GM23338 (cell line): ENCODE measurements at regions not wholly inside any gene's neighbourhood (a gene's known extent, or its start where the extent isn't known, plus 50 kb on each side); places are given as distances from the start of the nearest gene placed in this dataset.

Experiments
- ATAC-seq: fragments of 200-7000 bp; cut with Tn5 transposase; 3 replicates; pipeline ENCODE4 v1.9.1; 2020
- DNase-seq: peaks from one replicate; pipeline ENCODE4 v3.0.0-alpha.2; 2015; ENCODE audit warnings: low spot score
- H2AFZ ChIP-seq: fragments of 200-600 bp; sonication (generic); 2 replicates; pipeline ENCODE4 v1.8.0; 2016; ENCODE audit warnings: antibody characterized with exemption, mild to moderate bottlenecking, moderate library complexity
- H3F3A ChIP-seq: fragments of 200-600 bp; sonication (generic); replicated peaks from 2 replicates; pipeline ENCODE4 v1.8.0; 2017; ENCODE audit warnings: antibody characterized with exemption, mixed run types, low read depth
- H3K27ac ChIP-seq: fragments of 200-600 bp; sonication (generic); 2 replicates; pipeline ENCODE4 v1.6.1; 2016; ENCODE audit warnings: low read depth
- H3K27me3 ChIP-seq: fragments of 200-600 bp; sonication (generic); 2 replicates; pipeline ENCODE4 v1.8.0; 2016; ENCODE audit warnings: mild to moderate bottlenecking, mixed run types, moderate library complexity; ENCODE audit not compliant: insufficient read depth
- H3K36me3 ChIP-seq: fragments of 200-600 bp; sonication (generic); 2 replicates; pipeline ENCODE4 v1.8.0; 2016; ENCODE audit warnings: mild to moderate bottlenecking; ENCODE audit not compliant: insufficient read depth
- H3K4me1 ChIP-seq: fragments of 200-600 bp; sonication (generic); 2 replicates; pipeline ENCODE4 v1.8.0; 2016; ENCODE audit warnings: mild to moderate bottlenecking, moderate library complexity; ENCODE audit not compliant: insufficient read depth
- H3K4me2 ChIP-seq: fragments of 200-600 bp; sonication (generic); 2 replicates; pipeline ENCODE4 v1.7.1; 2017; ENCODE audit warnings: mixed run types
- H3K4me3 ChIP-seq: fragments of 200-600 bp; sonication (generic); 2 replicates; pipeline ENCODE4 v1.6.1; 2016; ENCODE audit warnings: mixed run types
- H3K79me2 ChIP-seq: fragments of 200-600 bp; sonication (generic); replicated peaks from 2 replicates; pipeline ENCODE4 v1.8.0; 2017; ENCODE audit warnings: mild to moderate bottlenecking; ENCODE audit not compliant: insufficient read depth
- H3K9me2 ChIP-seq: fragments of 200-600 bp; sonication (generic); 2 replicates; pipeline ENCODE4 v1.8.0; 2017; ENCODE audit not compliant: insufficient read depth
- H4K20me1 ChIP-seq: fragments of 200-600 bp; sonication (generic); replicated peaks from 2 replicates; pipeline ENCODE4 v1.8.0; 2017; ENCODE audit warnings: mild to moderate bottlenecking; ENCODE audit not compliant: insufficient read depth
- H3K27ac Mint-ChIP-seq: 2 replicates; pipeline ENCODE4 v1.8.0; 2020; ENCODE audit warnings: inconsistent platforms, mild to moderate bottlenecking, moderate library complexity, mixed read lengths
- H3K27me3 Mint-ChIP-seq: 3 replicates; pipeline ENCODE4 v1.8.0; 2022; ENCODE audit warnings: low read depth, mild to moderate bottlenecking, moderate library complexity, mixed read lengths, inconsistent platforms; ENCODE audit not compliant: insufficient read depth, poor library complexity
- H3K36me3 Mint-ChIP-seq: 3 replicates; pipeline ENCODE4 v1.8.0; 2021; ENCODE audit warnings: low read depth, mild to moderate bottlenecking, inconsistent platforms, moderate library complexity, mixed read lengths
- H3K4me1 Mint-ChIP-seq: 3 replicates; pipeline ENCODE4 v1.8.0; 2020; ENCODE audit warnings: mild to moderate bottlenecking, inconsistent platforms, mixed read lengths
- H3K4me3 Mint-ChIP-seq: 3 replicates; pipeline ENCODE4 v1.8.0; 2021; ENCODE audit warnings: moderate library complexity, mild to moderate bottlenecking, inconsistent platforms, mixed read lengths
- H3K9me3 Mint-ChIP-seq: 3 replicates; pipeline ENCODE4 v1.8.0; 2020; ENCODE audit warnings: moderate library complexity, mild to moderate bottlenecking, inconsistent platforms, mixed read lengths
- CREB1 ChIP-seq: fragments of 250-450 bp; sonication (Bioruptor Pico); IDR thresholded peaks from 2 replicates; pipeline ENCODE4 v1.5.0; 2020; ENCODE audit warnings: low read depth, mild to moderate bottlenecking, moderate library complexity
- EZH2 ChIP-seq: fragments of 200-600 bp; sonication (generic); IDR thresholded peaks from one replicate; pipeline ENCODE4 v1.8.0; 2017; ENCODE audit warnings: antibody characterized with exemption, mild to moderate bottlenecking, low read depth; ENCODE audit not compliant: unreplicated experiment
- EZH2phosphoT487 ChIP-seq: fragments of 200-600 bp; sonication (generic); IDR thresholded peaks from one replicate; pipeline ENCODE4 v1.8.1; 2018; ENCODE audit warnings: antibody characterized with exemption; ENCODE audit not compliant: unreplicated experiment
- JUNB ChIP-seq: IDR thresholded peaks from one replicate; pipeline ENCODE4 v1.6.1; 2016; ENCODE audit warnings: antibody characterized with exemption; ENCODE audit not compliant: unreplicated experiment
- NANOG ChIP-seq: IDR thresholded peaks from 2 replicates; pipeline ENCODE4 v1.6.1; 2016; ENCODE audit warnings: antibody characterized with exemption, borderline replicate concordance
- POLR2AphosphoS5 ChIP-seq: IDR thresholded peaks from 2 replicates; pipeline ENCODE4 v1.6.1; 2016; ENCODE audit warnings: antibody characterized with exemption, low read depth
- REST ChIP-seq: IDR thresholded peaks from one replicate; pipeline ENCODE4 v1.6.1; 2018; ENCODE audit warnings: antibody characterized with exemption; ENCODE audit not compliant: unreplicated experiment
- STAT1 ChIP-seq: IDR thresholded peaks from one replicate; pipeline ENCODE4 v1.6.1; 2016; ENCODE audit warnings: antibody characterized with exemption; ENCODE audit not compliant: unreplicated experiment
- ZNF114 ChIP-seq: fragments of 250-450 bp; sonication (Bioruptor Pico); IDR thresholded peaks from 2 replicates; pipeline ENCODE4 v1.5.0; 2020; ENCODE audit warnings: mild to moderate bottlenecking, moderate library complexity
- ZNF331 ChIP-seq: fragments of 250-450 bp; sonication (Bioruptor Pico); IDR thresholded peaks from 2 replicates; pipeline ENCODE4 v1.5.0; 2020; ENCODE audit warnings: low read depth, mild to moderate bottlenecking, moderate library complexity
- ZNF462 ChIP-seq: fragments of 250-450 bp; sonication (Bioruptor Pico); IDR thresholded peaks from 2 replicates; pipeline ENCODE4 v1.5.0; 2020; ENCODE audit warnings: mild to moderate bottlenecking, moderate library complexity
- TF ChIP-seq, protein P1 (sequence below), 2 experiments: fragments of 200-600 bp in 1 of 2; sonication (generic) in 1 of 2; conservative IDR thresholded peaks; 2 replicates each; pipeline versions ENCODE4 v1.5.1 to v1.6.1; 2016 to 2017; ENCODE audit warnings: antibody characterized with exemption in 2 of 2, low read depth in 2 of 2, mild to moderate bottlenecking in 2 of 2, moderate library complexity in 1 of 2
- TF ChIP-seq, protein P2 (sequence below): IDR thresholded peaks from 2 replicates; pipeline ENCODE4 v1.6.1; 2016; ENCODE audit warnings: antibody characterized with exemption

DNA sequence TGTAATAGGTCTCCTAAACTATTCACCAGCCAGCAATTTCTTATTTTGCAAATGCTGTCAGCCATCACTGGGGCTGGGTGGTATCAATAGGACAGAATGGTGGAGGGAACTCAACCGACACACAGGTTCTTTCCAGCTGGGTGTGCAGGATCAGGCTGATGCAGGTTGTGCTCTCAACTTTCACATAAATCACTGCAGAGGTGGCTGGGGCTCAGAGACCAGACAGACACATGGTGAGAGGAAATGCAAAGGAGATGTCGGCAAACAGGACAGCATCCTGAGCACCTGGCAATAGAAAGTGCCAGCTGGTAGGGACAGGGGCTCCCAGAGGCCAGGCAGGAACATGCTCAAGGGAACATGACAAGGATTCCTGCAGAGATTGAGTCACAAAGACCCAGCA, 254.9 kb downstream of the SOD2 start:
- H3K4me1 ChIP-seq = no peaks in the 10 kb centered on the region
- Mint-ChIP-seq H3K9me3 (peaks cover 13% of the 10 kb centered on the region), H3K27me3 (peaks cover 5% of the 10 kb centered on the region), H3K27ac (no peak overlapping the region), H3K4me3 (no peak overlapping the region), H3K36me3 (peaks cover 7% of the 10 kb centered on the region; the same call in 2 of the 3 replicates), H3K4me1 (0 out of 3 replicates have a peak, but pooled peaks cover 3% of the 10 kb centered on the region)
- H3K27ac ChIP-seq = no peak overlapping the region
- no peaks in the 10 kb centered on the region for H3K9me2 ChIP-seq
- H3F3A ChIP-seq = no peaks in the 10 kb centered on the region
- H3K27me3 ChIP-seq = no peaks in the 10 kb centered on the region
- TF ChIP-seq CREB1 (CRISPR knock-in tag) (no peak), STAT1 (no peak), JUNB (no peak), ZNF114 (no peak), NANOG (no peak), POLR2AphosphoS5 (no peak), REST (no peak), EZH2 (no peak), ZNF462 (CRISPR knock-in tag) (no peak), ZNF331 (no peak), EZH2phosphoT487 (no peak)
- TF ChIP-seq, protein P1, sequence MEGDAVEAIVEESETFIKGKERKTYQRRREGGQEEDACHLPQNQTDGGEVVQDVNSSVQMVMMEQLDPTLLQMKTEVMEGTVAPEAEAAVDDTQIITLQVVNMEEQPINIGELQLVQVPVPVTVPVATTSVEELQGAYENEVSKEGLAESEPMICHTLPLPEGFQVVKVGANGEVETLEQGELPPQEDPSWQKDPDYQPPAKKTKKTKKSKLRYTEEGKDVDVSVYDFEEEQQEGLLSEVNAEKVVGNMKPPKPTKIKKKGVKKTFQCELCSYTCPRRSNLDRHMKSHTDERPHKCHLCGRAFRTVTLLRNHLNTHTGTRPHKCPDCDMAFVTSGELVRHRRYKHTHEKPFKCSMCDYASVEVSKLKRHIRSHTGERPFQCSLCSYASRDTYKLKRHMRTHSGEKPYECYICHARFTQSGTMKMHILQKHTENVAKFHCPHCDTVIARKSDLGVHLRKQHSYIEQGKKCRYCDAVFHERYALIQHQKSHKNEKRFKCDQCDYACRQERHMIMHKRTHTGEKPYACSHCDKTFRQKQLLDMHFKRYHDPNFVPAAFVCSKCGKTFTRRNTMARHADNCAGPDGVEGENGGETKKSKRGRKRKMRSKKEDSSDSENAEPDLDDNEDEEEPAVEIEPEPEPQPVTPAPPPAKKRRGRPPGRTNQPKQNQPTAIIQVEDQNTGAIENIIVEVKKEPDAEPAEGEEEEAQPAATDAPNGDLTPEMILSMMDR (conservative IDR thresholded peaks at IDR 0.05; ENCODE audit: low read depth in 2 of 2) = no peak
- TF ChIP-seq, protein P2, sequence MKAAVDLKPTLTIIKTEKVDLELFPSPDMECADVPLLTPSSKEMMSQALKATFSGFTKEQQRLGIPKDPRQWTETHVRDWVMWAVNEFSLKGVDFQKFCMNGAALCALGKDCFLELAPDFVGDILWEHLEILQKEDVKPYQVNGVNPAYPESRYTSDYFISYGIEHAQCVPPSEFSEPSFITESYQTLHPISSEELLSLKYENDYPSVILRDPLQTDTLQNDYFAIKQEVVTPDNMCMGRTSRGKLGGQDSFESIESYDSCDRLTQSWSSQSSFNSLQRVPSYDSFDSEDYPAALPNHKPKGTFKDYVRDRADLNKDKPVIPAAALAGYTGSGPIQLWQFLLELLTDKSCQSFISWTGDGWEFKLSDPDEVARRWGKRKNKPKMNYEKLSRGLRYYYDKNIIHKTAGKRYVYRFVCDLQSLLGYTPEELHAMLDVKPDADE = no peak
- no peak overlapping the region for H3K4me2 ChIP-seq
- H3K4me3 ChIP-seq = no peak overlapping the region
- H3K79me2 ChIP-seq = no peaks in the 10 kb centered on the region
- no peaks in the 10 kb centered on the region for H4K20me1 ChIP-seq
- ATAC-seq = no peak
- DNase-seq = no peak
- H3K36me3 ChIP-seq = no peaks in the 10 kb centered on the region
- no peak overlapping the region for H2AFZ ChIP-seq
